ENCODE measurements at regions not wholly inside any gene's neighbourhood (a gene's known extent, or its start where the extent isn't known, plus 50 kb on each side); places are given as distances from the start of the nearest gene placed in this dataset.

- H3K9me2 ChIP-seq (replicated peaks; ENCODE audit: control insufficient read depth, low read length), result no peaks in the 10 kb centered on the region
- H4K20me1 ChIP-seq (ENCODE audit: control insufficient read depth, insufficient read depth, low read depth, low read length), result no peaks in the 10 kb centered on the region
- H3K27ac ChIP-seq (ENCODE audit: low read depth, low read length), result no peak overlapping the region
- H3K27me3 ChIP-seq (ENCODE audit: control insufficient read depth, low read length), result no peaks in the 10 kb centered on the region
- no peak for TF ChIP-seq EZH2phosphoT487 (IDR thresholded peaks at IDR 0.05; ENCODE audit: borderline replicate concordance, low read length)
- TF ChIP-seq, protein P1, sequence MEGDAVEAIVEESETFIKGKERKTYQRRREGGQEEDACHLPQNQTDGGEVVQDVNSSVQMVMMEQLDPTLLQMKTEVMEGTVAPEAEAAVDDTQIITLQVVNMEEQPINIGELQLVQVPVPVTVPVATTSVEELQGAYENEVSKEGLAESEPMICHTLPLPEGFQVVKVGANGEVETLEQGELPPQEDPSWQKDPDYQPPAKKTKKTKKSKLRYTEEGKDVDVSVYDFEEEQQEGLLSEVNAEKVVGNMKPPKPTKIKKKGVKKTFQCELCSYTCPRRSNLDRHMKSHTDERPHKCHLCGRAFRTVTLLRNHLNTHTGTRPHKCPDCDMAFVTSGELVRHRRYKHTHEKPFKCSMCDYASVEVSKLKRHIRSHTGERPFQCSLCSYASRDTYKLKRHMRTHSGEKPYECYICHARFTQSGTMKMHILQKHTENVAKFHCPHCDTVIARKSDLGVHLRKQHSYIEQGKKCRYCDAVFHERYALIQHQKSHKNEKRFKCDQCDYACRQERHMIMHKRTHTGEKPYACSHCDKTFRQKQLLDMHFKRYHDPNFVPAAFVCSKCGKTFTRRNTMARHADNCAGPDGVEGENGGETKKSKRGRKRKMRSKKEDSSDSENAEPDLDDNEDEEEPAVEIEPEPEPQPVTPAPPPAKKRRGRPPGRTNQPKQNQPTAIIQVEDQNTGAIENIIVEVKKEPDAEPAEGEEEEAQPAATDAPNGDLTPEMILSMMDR (IDR thresholded peaks at IDR 0.05; ENCODE audit: low read depth, low read length, poor library complexity, severe bottlenecking), result no peak
- no peaks in the 10 kb centered on the region for H3K79me2 ChIP-seq (ENCODE audit: control insufficient read depth, low read length)
- H3K36me3 ChIP-seq (ENCODE audit: control insufficient read depth, low read length), result no peaks in the 10 kb centered on the region
- no peaks in the 10 kb centered on the region for H3K4me1 ChIP-seq (ENCODE audit: control insufficient read depth, low read length)
- no peaks in the 10 kb centered on the region for H3K9me3 ChIP-seq (ENCODE audit: control insufficient read depth, insufficient read depth, low read length)
- H3K4me2 ChIP-seq (ENCODE audit: low read length), result no peak overlapping the region
- H3F3A ChIP-seq (ENCODE audit: control insufficient read depth, insufficient read depth), result no peaks in the 10 kb centered on the region
- no peak overlapping the region for H3K4me3 ChIP-seq (ENCODE audit: low read length)
These were observed 243.1 kb downstream of the EN1 start for GRCh38 chr2:118604371-118604770.

DNA sequence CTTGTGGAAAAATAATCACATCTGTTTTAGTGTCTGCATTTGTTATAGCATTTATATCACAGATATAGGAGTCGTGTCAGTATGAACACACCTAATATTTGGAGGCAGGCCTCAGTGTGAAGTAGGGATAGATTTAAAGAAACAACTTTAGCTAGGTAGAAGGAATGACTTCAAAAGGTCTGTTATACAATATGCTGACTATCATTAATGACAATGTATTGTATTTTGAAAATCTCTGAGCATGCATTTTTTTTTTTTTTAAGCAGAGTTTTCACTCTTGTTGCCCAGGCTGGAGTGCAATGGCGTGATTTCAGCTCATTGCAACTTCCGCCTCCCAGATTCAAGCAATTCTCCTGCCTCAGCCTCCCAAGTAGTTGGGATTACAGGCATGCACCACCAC is 248.3 kb downstream of the EN1 start:
- no peaks in the 10 kb centered on the region for H3K79me2 ChIP-seq (ENCODE audit: control insufficient read depth, low read length)
- no peaks in the 10 kb centered on the region for H3F3A ChIP-seq (ENCODE audit: control insufficient read depth, insufficient read depth)
- no peaks in the 10 kb centered on the region for H3K9me2 ChIP-seq (replicated peaks; ENCODE audit: control insufficient read depth, low read length)
- H3K4me1 ChIP-seq (ENCODE audit: control insufficient read depth, low read length), result no peaks in the 10 kb centered on the region
- no peaks in the 10 kb centered on the region for H3K36me3 ChIP-seq (ENCODE audit: control insufficient read depth, low read length)
- no peaks in the 10 kb centered on the region for H3K9me3 ChIP-seq (ENCODE audit: control insufficient read depth, insufficient read depth, low read length)
- H4K20me1 ChIP-seq (ENCODE audit: control insufficient read depth, insufficient read depth, low read depth, low read length), result no peaks in the 10 kb centered on the region
- H3K27me3 ChIP-seq (ENCODE audit: control insufficient read depth, low read length), result no peaks in the 10 kb centered on the region
- TF ChIP-seq, protein P1 (IDR thresholded peaks at IDR 0.05; ENCODE audit: low read depth, low read length, poor library complexity, severe bottlenecking), result no peak
- TF ChIP-seq EZH2phosphoT487 (IDR thresholded peaks at IDR 0.05; ENCODE audit: borderline replicate concordance, low read length), result no peak
- H3K27ac ChIP-seq (ENCODE audit: low read depth, low read length), result no peak overlapping the region
- no peak overlapping the region for H3K4me3 ChIP-seq (ENCODE audit: low read length)
- H3K4me2 ChIP-seq (ENCODE audit: low read length), result no peak overlapping the region

DNA sequence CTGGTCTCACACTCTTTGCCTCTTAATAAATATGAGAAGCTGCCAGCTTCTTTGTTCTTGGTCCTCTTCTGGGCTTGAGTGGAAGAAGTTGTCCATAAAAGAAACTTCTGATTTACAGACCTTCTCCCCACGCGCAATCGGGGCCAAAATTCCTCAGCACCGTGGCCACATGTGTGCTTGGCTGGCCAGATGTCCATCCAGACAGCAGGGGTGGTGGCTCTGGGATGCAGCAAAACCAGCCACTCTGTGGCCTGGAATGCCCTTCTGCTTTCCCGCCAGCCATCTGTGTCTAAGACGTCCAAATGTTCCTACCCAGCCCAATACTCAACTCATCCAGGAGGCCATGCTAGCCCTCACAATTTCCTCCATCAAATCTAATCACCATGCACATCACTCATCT is 250.8 kb downstream of the EN1 start:
- no peaks in the 10 kb centered on the region for H3K27me3 ChIP-seq (ENCODE audit: control insufficient read depth, low read length)
- no peaks in the 10 kb centered on the region for H3K36me3 ChIP-seq (ENCODE audit: control insufficient read depth, low read length)
- H3K27ac ChIP-seq (ENCODE audit: low read depth, low read length), result no peak overlapping the region
- TF ChIP-seq, protein P1 (IDR thresholded peaks at IDR 0.05; ENCODE audit: low read depth, low read length, poor library complexity, severe bottlenecking), result no peak
- no peak for TF ChIP-seq EZH2phosphoT487 (IDR thresholded peaks at IDR 0.05; ENCODE audit: borderline replicate concordance, low read length)
- no peak overlapping the region for H3K4me2 ChIP-seq (ENCODE audit: low read length)
- no peaks in the 10 kb centered on the region for H4K20me1 ChIP-seq (ENCODE audit: control insufficient read depth, insufficient read depth, low read depth, low read length)
- H3K4me3 ChIP-seq (ENCODE audit: low read length), result no peak overlapping the region
- no peaks in the 10 kb centered on the region for H3F3A ChIP-seq (ENCODE audit: control insufficient read depth, insufficient read depth)
- no peaks in the 10 kb centered on the region for H3K79me2 ChIP-seq (ENCODE audit: control insufficient read depth, low read length)
- no peaks in the 10 kb centered on the region for H3K9me2 ChIP-seq (replicated peaks; ENCODE audit: control insufficient read depth, low read length)
- H3K4me1 ChIP-seq (ENCODE audit: control insufficient read depth, low read length), result no peaks in the 10 kb centered on the region
- H3K9me3 ChIP-seq (ENCODE audit: control insufficient read depth, insufficient read depth, low read length), result no peaks in the 10 kb centered on the region

- Histone ChIP-seq H3F3A (ENCODE audit: control insufficient read depth, insufficient read depth) (no peaks in the 10 kb centered on the region), H3K36me3 (ENCODE audit: control insufficient read depth, low read length) (no peaks in the 10 kb centered on the region), H3K4me3 (ENCODE audit: low read length) (no peak overlapping the region), H4K20me1 (ENCODE audit: control insufficient read depth, insufficient read depth, low read depth, low read length) (no peaks in the 10 kb centered on the region), H3K27ac (ENCODE audit: low read depth, low read length) (no peak overlapping the region), H3K27me3 (ENCODE audit: control insufficient read depth, low read length) (no peaks in the 10 kb centered on the region), H3K9me3 (ENCODE audit: control insufficient read depth, insufficient read depth, low read length) (no peaks in the 10 kb centered on the region), H3K9me2 (replicated peaks; ENCODE audit: control insufficient read depth, low read length) (no peaks in the 10 kb centered on the region), H3K79me2 (ENCODE audit: control insufficient read depth, low read length) (no peaks in the 10 kb centered on the region), H3K4me2 (ENCODE audit: low read length) (no peak overlapping the region), H3K4me1 (ENCODE audit: control insufficient read depth, low read length) (no peaks in the 10 kb centered on the region)
- TF ChIP-seq, protein P1 (IDR thresholded peaks at IDR 0.05; ENCODE audit: low read depth, low read length, poor library complexity, severe bottlenecking), result no peak
- no peak for TF ChIP-seq EZH2phosphoT487 (IDR thresholded peaks at IDR 0.05; ENCODE audit: borderline replicate concordance, low read length)
These were observed 254.2 kb downstream of the EN1 start for GRCh38 chr2:118593257-118593656.

All from DOHH2 (cell line).